COLO668 (cell line): ENCODE measurements at regions not wholly inside any gene's neighbourhood (a gene's known extent, or its start where the extent isn't known, plus 50 kb on each side); places are given as distances from the start of the nearest gene placed in this dataset.

Source experiments
- DNase-seq: peaks from one replicate; lab custom pipeline; 2025; ENCODE audit not compliant: unreplicated experiment; lab: John Stamatoyannopoulos, UW

DNA sequence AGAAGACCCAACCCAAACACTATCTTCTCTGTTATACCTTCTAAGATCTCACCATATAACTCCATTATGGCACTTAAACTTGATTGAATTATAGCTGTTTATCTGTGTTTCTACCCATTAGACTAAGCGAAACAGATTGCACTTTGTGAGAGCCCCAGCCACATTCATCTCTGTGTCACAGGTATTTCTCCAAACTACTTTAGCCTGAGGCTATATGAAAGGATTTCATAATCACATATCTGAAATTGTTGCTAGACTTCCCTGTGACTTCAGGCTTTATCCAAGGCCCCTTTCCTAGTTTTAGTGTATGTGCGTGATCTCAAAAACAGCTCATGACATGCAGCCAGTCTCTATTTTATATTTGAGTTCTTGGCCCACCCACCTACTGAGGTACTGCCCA, 745.0 kb upstream of the ACVR2A start:
- no peak for DNase-seq

DNA sequence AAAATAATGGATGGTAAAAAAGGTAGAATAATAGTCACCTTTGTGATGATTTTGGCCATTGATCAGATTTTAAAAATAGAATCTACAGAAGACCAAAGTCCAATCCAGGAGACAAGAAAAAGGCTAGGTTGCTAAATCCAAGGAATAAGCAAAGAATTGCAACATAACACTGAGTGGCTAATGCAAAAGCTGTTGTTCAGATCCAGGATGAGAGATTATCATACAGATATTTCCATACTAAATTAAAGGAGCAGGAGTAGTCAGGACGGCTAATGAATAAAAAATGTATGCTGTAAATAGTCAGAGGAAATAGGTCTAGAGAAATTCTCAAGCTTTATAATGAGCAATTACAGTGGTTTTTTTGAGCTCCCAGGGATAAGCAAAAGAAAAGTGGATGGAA, 745.9 kb upstream of the ACVR2A start:
- no peak for DNase-seq

DNA sequence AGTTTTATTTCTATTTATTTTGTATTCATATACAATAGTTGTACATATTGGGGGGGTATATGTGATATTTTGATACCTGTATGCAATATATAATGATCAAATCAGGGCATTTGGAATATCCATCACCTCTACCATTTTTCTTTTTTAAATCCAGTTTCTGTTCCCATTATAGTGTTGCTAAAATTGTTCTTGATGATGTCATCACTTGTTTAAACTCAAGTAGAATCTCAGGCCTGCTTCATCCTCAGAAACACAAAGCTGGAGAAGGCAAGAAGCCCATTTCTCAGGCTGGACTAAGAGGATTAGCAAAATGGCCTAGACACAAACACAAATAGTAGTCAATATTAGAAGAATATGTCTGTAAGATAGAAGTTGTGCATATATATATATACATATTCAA, 747.1 kb upstream of the ACVR2A start:
- DNase-seq = no peak

DNA sequence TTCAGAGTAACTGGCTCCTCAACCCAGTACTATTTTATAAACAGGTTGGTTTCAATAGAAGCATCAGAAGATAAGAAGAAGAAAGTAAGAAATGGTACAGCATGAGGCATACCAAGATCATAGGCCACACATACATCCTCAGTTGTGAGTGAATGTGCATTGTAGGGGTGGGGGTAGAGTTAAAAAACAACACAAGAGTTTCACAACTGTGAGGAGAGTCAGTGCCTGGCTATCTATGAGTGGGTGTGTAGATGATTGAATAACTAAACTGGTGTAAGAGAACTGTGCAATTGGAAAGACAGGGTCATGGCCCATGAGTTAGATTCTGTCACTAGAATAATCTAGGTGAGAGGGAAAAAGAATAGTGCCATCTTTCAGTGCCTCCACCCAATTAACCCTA, 748.2 kb upstream of the ACVR2A start:
- DNase-seq = no peak

DNA sequence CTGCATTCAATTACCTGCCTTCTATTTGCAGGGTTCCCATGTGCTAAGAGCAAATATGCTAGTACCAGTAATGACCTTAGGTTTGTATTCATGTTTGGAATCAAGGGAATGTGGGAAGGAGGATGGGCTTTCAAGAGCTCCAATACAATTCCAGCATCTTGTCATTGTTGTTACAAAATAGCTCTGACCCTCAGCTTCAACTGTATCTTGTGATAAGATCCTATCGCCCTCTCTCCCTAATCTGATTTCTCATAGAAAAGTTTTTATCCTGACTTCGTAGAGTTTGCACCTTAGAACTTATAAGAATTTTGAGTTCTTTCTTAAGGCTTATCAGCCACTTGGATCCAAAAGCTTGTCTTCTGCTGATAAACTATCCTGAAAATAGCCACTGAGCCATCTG, 749.5 kb upstream of the ACVR2A start:
- DNase-seq = no peak

DNA sequence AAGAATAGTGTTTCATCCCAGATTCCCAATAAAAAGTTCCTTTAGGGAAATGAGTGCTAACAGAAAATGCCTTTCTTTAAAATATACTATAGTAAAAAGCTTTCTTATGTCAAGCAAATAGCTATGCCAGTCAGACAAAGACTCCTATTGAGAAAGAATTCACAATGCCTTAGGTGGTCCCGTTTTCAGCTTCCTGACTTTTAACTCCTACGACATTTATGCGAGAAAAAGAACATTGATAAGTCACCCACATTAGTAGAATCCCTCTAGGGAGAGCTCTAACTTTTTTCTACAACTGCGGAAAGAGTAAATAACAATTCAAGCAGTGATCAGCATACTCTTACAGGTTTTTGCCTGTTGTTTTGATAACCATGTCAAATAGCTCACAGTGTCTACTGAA, 750.8 kb upstream of the ACVR2A start:
- DNase-seq = no peak

DNA sequence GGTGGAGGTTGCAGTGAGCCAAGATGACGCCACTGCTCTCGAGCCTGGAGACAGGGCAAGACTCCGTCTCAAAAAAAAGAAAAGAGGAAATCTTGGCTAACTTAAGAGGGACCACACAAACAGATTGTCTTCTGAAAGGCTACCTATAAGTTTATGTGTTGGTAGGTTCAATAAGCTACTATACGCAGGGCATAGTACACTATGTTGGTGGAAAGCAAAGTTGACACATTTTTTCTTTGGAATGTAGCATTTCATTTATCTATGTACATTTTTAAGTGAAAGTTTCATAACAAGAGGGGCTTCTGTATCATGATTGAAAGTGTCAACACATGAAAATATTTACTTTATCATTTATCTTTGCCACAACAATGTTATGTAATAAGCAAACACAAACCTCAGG, 752.6 kb upstream of the ACVR2A start:
- DNase-seq = no peak

DNA sequence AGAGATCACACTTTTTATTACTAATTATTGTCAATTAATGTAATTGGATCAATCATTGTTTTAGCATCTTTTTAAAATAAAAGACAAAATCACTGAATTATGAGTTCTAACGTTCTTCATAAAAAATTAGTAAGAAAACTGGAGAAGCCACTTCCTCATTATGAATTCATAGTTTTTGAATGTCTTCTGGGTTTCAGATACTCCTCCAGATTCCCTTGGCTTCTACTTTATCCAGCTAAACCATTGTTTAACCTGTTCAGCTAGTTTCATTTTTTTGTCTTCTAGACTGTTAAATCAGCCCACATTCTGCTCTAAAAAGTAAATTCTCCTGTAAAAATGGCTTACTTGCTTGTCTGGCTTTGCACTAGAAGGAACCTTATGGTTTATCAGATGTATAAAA, 753.4 kb upstream of the ACVR2A start:
- no peak for DNase-seq

DNA sequence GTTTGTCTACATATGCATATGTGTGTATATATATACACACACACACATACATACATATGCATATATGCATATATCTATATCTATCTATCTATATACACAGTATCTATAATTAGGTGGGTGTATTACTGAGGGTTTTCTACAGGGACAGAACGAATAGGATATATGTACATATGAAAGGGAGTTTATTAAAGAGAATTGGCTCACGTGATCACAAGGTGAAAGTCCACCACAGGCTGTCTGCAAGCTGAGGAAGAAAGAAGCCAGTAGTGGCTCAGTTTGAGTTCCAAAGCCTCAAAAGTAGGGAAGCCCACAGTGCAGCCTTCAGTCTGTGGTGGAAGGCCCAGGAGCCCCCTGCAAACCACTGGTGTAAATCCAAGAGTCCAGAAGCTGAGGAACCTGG, 756.0 kb upstream of the ACVR2A start:
- no peak for DNase-seq

DNA sequence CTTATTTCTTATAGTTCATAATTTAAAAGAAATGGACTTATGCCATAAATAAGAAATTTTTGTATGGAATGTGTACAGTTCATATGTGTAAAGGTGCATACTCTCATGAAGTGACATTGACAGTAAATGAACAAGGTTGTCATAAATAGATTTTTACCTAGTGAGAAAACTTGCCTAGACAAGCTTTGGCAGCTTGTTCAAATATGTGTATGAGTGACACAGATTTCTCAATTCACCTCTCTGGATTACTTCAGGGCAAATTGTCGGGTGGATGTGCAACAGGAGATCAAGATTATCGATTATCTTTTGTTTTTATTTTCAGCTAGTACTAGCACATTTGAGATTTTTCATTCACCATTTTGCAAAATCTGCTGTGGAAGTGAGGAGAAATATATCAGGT, 758.1 kb upstream of the ACVR2A start:
- no peak for DNase-seq

DNA sequence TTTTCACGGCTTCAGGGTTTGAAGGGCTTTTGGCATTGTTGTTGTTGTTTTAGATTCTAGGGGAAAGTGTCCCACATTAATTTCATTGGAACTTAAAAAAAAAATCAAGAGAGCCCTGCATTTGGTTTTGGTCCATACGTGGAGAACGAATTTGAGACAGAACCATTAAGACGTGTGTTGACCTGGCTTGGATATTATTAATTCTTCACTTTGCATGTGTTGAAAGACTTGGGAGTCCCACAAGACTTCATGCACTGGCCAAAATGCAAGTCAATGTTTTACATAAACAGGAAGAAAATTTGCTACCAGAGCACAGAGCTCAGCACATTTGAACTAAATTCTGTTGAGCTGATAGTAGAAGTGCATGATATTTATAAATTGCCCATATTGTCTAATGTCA, 761.2 kb upstream of the ACVR2A start:
- no peak for DNase-seq

DNA sequence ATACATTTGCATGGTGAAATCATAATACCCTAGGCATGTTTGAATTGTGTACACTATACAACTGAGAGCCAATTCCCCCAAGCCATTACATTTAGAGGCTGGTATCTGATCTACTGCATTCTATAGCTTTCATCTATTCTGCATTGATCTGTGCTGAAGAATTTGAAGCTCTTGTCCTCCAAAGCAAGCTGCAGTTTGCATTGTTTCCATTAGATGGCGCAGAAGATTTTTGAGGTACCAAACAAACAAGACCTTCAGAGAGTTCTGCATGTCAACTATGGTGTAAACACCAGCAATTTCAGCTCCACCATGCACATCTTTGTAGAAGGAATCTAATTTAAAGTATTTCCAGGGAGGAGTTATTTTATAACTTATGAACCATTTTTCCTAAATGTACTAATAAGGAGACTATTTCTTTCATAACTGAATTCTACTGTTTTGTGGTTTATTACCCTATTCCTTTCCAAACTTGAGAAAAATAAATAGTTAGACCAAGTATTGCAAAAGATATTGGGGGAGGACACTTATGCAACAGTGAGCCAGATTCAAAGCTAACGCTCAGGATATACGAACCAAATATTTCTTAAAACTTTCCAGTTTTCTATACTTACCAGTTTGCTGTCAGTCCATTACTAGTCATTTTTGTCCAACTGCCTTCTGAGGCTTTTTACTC, 761.8 kb upstream of the ACVR2A start:
- DNase-seq = peak; percentile 73

DNA sequence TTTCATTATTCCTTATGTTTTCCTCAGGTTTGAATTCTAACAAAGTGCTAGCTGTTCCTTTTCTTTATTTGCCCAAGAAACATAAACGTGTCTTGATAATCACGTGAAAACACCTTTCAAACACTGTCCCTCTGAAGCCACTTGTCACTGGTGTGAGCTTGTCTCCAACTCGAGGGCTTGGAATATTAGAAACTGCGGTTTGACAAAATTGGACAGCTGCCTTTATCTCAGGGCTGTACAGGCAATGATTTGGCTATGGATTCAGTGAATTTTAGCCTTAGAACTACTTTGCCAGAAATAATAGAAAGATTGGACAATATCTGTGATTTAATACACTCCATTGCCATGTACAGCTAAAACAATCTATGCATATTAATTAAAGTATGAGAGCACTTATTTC, 763.0 kb upstream of the ACVR2A start:
- DNase-seq = no peak

DNA sequence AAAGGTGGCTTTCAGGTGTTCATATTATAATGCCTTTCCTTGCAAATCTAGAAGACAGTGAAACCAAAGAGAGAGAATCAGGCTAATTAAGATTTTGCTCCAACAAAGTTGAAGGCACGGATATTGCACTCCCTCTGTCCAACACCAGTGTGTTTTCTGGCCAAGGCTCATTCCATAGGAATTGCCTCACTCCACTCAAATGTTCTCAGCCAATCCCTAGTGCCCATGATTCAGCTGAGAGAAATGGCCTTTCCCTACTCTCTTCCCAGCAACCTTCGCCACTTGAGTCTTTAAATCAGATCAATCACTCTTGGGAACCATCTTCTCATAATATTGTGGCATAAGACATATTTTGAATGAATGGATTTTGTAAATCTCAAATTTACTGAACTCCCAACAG, 768.2 kb upstream of the ACVR2A start:
- no peak for DNase-seq

DNA sequence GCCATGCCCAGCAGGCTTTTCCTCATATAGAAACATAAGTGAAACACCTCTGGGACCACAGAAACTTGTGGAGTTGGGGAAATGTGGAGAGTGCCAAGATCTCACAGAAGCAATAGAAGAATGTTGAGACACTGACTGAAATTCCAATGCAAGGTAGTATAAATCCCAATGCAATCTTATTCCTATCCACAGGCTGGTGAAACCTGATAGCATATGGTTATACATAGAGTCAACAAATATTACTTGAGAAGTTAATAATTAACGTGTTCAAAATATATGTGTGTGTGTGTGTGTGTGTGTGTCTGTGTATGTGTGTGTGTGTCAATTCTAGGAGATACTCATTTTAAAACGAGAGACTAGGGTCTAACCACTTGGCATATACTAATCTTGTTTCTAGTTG, 776.8 kb upstream of the ACVR2A start:
- peak; percentile 25 for DNase-seq

DNA sequence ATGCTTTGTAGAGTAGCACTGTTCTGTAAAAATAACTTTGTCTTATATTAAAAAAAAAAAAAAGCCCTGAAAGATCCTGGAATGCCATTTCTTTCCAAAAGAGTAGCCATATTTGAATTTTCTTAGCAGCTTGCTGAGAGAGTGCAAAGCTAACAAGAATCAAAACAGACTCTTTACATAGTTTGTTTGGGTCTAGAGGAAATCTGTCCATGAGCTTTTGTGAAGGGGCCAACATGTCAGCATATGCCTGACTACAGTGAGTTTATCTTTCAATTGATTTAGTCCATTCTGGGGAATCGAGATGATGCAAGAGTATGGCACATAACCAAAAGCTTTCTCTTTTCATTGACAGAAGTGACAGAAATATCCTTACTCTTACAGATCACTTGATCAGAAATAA, 777.7 kb upstream of the ACVR2A start:
- no peak for DNase-seq

DNA sequence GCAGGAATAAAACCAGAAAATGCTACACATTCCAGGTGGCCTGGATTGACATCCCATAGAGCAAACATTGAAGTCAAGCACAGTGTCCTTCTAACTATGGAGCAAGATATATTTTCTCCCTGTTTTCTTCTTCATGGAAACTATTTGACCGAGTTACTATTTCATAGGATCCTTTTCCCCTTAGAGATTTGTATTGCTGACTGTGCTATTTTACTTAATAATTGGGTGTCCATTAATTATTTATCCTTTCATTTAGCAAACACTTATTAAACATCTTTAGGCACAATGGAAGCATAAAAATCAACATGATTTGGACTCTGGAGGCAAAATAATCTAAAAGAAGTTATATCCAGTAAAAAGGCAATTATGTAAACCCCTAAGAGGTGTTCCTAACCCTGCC, 782.8 kb upstream of the ACVR2A start:
- DNase-seq = no peak

DNA sequence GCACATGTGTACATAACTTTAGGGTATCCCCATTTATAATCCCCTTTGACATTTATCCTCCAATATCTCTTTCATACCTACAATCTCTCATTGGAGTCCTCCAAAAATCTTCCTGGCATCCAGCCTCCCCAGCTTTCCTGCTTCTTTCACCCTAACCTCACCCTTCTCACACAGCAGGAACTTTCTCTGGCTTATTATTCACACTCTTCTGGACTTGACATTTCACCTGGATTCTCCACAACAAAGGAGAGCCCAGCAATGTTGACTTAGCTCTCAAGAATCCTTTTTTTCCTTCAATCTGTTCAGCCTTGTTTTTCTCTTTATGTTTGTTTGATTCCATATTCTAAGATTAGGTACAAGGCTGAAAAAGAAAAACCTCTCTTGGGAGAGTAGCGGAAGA, 783.6 kb upstream of the ACVR2A start:
- DNase-seq = no peak

DNA sequence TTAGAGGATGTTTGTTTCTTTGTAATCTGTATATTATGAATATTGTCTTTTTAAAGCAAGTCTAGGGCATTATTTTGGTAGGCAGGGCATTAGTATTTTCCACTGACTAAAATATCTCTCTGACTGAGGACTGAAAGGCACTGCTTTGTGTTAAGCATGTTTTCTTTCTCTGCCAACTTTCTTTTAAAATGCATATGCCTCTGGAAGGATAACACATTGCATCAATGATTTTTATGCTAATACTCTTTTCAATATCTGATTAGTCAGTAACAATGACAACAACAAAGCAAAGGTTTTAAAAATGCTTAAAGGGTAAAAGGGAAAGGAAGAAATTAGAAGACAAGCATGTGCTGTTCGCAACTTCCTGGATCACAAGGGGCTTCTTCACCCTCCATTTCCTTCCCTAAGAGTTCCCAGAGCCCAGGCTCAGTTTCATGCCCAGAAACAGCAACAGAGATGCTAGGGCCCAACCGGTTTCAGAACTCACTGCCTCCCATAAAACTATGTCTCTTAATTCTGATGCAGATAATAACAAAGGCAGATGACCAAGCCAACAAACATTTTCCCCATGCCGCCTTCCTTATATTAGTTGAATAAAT, 786.8 kb upstream of the ACVR2A start:
- DNase-seq = no peak

DNA sequence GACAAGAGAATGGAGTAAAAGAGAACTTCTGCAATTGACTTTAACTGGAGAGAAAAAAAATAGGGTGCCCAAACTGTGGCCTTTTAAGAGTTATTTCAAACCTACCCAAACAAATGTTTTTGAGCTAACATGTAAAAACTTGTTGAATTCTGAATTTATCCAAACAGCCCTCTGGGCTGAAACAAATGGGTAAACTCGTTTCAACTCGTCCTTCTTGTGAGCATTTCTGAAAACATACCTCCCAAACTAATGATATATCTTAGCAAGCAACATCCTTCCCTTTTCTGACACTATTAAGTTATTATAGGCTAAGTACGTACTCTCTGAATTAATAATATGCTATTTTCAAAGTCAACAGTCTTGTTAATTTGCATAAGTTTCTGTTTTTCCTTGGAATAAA, 793.0 kb upstream of the ACVR2A start:
- DNase-seq = no peak

DNA sequence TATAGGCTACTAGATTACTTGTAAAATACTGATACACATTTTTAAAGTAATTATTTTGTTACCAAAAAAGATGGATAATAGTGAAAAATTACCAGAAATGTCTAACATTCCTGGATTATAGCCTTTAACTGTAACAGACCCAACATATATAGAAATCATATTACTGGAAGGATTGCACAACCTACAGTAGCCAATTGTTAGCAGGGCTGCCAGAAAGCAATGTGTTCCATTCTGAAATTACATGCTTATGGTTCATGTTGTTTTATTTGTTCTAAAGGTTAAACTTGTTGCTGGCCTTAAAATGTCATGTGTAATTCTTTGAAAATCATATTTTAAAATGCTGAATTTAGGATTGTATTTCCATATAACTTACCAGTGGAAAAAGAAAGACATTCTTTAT, 793.6 kb upstream of the ACVR2A start:
- DNase-seq = no peak

DNA sequence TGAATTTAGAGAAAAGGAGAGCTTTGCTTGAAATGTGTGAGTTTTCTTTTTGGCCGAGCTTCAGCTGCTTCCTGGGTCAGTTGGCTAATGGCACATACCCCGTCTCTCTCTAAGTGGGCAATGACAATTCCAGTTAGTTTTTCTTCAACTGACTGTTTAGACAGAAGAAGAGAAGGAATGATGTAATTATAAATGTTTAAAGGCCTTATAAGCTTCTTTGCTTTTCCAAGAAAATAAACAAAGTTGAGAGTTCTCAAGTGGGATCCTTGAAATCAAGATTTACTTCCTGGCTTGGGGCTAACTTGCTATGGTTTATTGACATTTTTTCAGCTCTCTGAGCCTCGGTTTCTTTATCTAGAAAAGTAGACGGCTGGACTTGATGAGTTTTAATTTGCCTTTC, 794.9 kb upstream of the ACVR2A start:
- DNase-seq = no peak

DNA sequence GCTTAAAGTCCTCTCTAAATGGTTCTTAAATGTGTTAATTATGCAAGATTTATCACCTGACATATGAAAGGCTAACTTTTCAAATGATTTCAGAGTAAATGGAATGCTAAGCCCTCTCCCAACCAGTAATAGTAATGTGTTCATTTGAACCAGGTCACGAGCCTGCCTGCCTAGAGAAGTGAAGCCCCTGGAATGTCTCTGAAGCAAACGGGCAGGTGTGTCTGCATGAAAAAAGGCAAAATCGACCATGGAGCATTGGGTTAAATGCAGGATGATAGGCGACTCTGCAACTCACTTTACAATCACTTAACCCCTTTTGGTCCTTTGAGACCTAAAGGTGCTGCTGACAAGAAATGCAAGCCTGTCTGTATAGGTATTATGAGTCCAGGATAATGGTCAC, 798.4 kb upstream of the ACVR2A start:
- no peak for DNase-seq
